ENCODE measurements at regions not wholly inside any gene's neighbourhood (a gene's known extent, or its start where the extent isn't known, plus 50 kb on each side); places are given as distances from the start of the nearest gene placed in this dataset.

GRCh38 chr1:9425859-9426258, 113.4 kb upstream of the SLC25A33 start:
- TF ChIP-seq CTCF (IDR thresholded peaks at IDR 0.05; ENCODE audit: extremely low read depth, insufficient read depth, missing control alignments) = no peak
- in situ Hi-C loops (cut with MboI; ENCODE audit: low pct_unique_long_range_greater_than_20kb, low sequenced_read_pairs, unreplicated experiment) = no loop called here
- DNase-seq (ENCODE audit: low spot score) = peak; percentile 49

- peak; percentile 82 for DNase-seq (ENCODE audit: low spot score)
- TF ChIP-seq CTCF (IDR thresholded peaks at IDR 0.05; ENCODE audit: extremely low read depth, insufficient read depth, missing control alignments) = no peak
- in situ Hi-C loops (cut with MboI; ENCODE audit: low pct_unique_long_range_greater_than_20kb, low sequenced_read_pairs, unreplicated experiment) = no loop called here
Observed at GRCh38 chr1:9426291-9426711, 113.0 kb upstream of the SLC25A33 start.

GRCh38 chr1:9427388-9427787, 111.9 kb upstream of the SLC25A33 start:
- in situ Hi-C loops (cut with MboI; ENCODE audit: low pct_unique_long_range_greater_than_20kb, low sequenced_read_pairs, unreplicated experiment) = no loop called here
- no peak for DNase-seq (ENCODE audit: low spot score)
- no peak for TF ChIP-seq CTCF (IDR thresholded peaks at IDR 0.05; ENCODE audit: extremely low read depth, insufficient read depth, missing control alignments)

GRCh38 chr1:9428601-9429341, 110.5 kb upstream of the SLC25A33 start:
- TF ChIP-seq CTCF (IDR thresholded peaks at IDR 0.05; ENCODE audit: extremely low read depth, insufficient read depth, missing control alignments) = no peak
- DNase-seq (ENCODE audit: low spot score) = peak; percentile 95
- in situ Hi-C loops (cut with MboI; ENCODE audit: low pct_unique_long_range_greater_than_20kb, low sequenced_read_pairs, unreplicated experiment) = no loop called here

GRCh38 chr1:9429342-9429711, 109.9 kb upstream of the SLC25A33 start:
- no peak for TF ChIP-seq CTCF (IDR thresholded peaks at IDR 0.05; ENCODE audit: extremely low read depth, insufficient read depth, missing control alignments)
- in situ Hi-C loops (cut with MboI; ENCODE audit: low pct_unique_long_range_greater_than_20kb, low sequenced_read_pairs, unreplicated experiment) = no loop called here
- DNase-seq (ENCODE audit: low spot score) = no peak

GRCh38 chr1:9434247-9435152, 104.8 kb upstream of the SLC25A33 start:
- no peak for TF ChIP-seq CTCF (IDR thresholded peaks at IDR 0.05; ENCODE audit: extremely low read depth, insufficient read depth, missing control alignments)
- in situ Hi-C loops (cut with MboI; ENCODE audit: low pct_unique_long_range_greater_than_20kb, low sequenced_read_pairs, unreplicated experiment) = no loop called here
- no peak for DNase-seq (ENCODE audit: low spot score)
